ENCODE measurements at regions not wholly inside any gene's neighbourhood (a gene's known extent, or its start where the extent isn't known, plus 50 kb on each side); places are given as distances from the start of the nearest gene placed in this dataset.

DNA sequence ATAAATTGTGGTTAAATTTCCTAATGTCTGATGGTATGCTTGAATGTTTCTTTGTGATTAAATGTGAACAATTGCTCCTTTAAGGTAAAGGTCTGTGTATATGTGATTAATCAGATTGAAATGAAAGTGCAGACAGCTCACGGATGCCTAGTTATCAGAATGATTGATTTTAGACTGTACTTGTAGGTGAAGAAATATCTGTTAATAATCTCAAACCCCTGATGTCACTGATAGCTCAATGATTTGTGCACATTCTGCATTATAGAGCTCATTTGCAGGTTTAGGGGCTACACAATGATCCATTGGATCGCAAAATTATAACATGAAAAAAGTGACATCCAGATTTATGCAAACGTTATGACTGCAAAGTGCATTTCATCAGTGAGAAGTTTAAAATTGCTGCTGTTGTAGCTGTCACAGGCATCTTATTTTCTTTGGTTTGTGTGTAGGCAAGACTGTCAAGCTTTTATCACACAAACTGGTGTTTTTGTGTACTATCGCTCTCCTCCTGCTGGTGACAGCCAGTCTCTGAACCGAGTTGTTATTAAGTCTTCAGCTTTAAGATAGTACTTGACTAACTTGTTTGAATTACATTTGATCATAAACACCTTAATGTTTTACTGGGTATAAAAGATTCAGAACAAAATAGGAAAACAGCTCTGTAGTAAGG lies 103.4 kb upstream of the RMST start:
- TF ChIP-seq TAF1 (IDR thresholded peaks at IDR 0.05; ENCODE audit: borderline replicate concordance, insufficient read depth, low read length), result no peak
- TF ChIP-seq FOXP2 (optimal IDR thresholded peaks at IDR 0.05; ENCODE audit: borderline replicate concordance, extremely low read depth, extremely low read length, insufficient read depth), result no peak
- TF ChIP-seq, protein P1, sequence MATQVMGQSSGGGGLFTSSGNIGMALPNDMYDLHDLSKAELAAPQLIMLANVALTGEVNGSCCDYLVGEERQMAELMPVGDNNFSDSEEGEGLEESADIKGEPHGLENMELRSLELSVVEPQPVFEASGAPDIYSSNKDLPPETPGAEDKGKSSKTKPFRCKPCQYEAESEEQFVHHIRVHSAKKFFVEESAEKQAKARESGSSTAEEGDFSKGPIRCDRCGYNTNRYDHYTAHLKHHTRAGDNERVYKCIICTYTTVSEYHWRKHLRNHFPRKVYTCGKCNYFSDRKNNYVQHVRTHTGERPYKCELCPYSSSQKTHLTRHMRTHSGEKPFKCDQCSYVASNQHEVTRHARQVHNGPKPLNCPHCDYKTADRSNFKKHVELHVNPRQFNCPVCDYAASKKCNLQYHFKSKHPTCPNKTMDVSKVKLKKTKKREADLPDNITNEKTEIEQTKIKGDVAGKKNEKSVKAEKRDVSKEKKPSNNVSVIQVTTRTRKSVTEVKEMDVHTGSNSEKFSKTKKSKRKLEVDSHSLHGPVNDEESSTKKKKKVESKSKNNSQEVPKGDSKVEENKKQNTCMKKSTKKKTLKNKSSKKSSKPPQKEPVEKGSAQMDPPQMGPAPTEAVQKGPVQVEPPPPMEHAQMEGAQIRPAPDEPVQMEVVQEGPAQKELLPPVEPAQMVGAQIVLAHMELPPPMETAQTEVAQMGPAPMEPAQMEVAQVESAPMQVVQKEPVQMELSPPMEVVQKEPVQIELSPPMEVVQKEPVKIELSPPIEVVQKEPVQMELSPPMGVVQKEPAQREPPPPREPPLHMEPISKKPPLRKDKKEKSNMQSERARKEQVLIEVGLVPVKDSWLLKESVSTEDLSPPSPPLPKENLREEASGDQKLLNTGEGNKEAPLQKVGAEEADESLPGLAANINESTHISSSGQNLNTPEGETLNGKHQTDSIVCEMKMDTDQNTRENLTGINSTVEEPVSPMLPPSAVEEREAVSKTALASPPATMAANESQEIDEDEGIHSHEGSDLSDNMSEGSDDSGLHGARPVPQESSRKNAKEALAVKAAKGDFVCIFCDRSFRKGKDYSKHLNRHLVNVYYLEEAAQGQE (IDR thresholded peaks at IDR 0.05; ENCODE audit: insufficient read depth in 1 of 2, low read depth in 2 of 2, low read length in 2 of 2), result no peak

DNA sequence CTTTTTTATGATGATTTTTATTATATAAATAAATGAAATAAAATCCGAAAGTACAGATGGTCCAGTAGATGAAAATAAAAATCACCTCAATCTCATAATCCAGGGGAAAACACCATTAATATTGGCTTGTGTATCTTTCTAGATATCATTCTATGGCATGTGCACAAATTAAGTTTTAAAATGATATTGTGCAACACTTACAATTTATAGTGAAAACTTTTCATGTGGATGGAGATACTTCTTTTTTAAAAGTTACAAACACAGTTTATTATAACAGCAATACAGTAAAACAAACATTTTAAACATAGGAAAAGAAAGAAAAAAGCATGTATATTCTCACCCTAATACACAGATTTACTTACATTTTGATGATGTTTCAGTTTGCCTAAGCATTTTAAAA lies 98.9 kb upstream of the RMST start:
- no peak for TF ChIP-seq TAF1 (IDR thresholded peaks at IDR 0.05; ENCODE audit: borderline replicate concordance, insufficient read depth, low read length)
- TF ChIP-seq SIN3A (IDR thresholded peaks at IDR 0.05; ENCODE audit: borderline replicate concordance, insufficient read depth, low read length), result no peak
- TF ChIP-seq FOXP2 (optimal IDR thresholded peaks at IDR 0.05; ENCODE audit: borderline replicate concordance, extremely low read depth, extremely low read length, insufficient read depth), result no peak
- no peak for TF ChIP-seq POLR2AphosphoS5 (IDR thresholded peaks at IDR 0.05; ENCODE audit: low read depth, low read length)
- TF ChIP-seq, protein P1 (IDR thresholded peaks at IDR 0.05; ENCODE audit: insufficient read depth in 1 of 2, low read depth in 2 of 2, low read length in 2 of 2), result no peak

DNA sequence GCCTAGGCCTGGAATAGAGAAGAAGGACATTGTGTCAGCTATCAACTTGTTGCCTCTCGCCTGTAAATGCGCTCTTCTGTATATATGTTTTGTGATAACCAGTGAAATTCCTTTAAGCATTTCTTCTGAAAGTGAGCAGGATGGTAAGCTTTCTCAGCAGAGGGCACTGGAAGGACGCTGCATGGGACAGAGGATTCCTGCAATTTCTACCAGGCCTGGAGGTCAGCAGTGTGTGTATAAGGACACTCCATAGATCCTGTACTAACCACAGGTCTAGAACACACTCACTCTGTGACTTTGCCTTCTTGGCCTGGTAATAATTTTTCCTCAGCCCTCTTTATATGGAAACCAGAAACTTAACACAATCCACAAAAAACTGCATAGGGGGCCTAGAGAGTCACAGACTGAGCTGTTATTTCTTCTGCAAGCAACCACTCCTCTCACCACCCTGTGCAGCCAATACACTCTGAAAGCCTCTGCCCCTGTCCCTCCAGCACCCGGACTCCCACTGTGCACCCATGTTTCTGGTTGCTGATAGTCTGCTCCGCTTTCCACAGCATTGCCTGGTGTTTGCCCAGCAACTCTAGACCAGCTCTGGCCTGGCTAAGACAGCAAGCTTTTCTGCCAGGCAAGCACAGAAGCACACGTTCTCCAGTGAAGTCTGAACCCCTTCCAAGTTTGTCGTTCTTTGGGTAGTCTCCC lies 94.0 kb upstream of the RMST start:
- TF ChIP-seq FOXP2 (optimal IDR thresholded peaks at IDR 0.05; ENCODE audit: borderline replicate concordance, extremely low read depth, extremely low read length, insufficient read depth) (no peak), SIN3A (IDR thresholded peaks at IDR 0.05; ENCODE audit: borderline replicate concordance, insufficient read depth, low read length) (no peak), POLR2AphosphoS5 (IDR thresholded peaks at IDR 0.05; ENCODE audit: low read depth, low read length) (no peak), TAF1 (IDR thresholded peaks at IDR 0.05; ENCODE audit: borderline replicate concordance, insufficient read depth, low read length) (no peak)
- TF ChIP-seq, protein P1 (IDR thresholded peaks at IDR 0.05; ENCODE audit: insufficient read depth in 1 of 2, low read depth in 2 of 2, low read length in 2 of 2), result no peak

DNA sequence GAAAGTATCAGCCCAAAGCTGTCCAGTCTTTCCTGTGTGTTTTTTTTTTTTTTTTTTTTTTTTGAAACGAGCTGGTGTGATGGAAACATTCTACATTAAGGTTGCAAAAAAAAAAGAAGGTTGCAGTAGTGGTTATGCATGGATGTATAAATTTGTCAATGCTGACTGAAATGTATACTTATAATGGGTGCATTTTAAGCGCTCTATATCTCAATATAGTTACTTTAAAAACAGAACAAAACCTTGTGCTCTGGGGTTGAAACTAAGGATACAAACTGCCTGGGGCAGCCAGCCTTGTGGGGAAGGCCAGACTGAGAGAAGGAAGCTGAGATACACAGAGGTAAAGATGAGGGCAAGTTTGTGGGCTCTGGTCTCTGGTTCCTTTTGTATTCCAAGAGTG lies 87.3 kb upstream of the RMST start:
- TF ChIP-seq, protein P1 (IDR thresholded peaks at IDR 0.05; ENCODE audit: insufficient read depth in 1 of 2, low read depth in 2 of 2, low read length in 2 of 2), result no peak
- no peak for TF ChIP-seq POLR2AphosphoS5 (IDR thresholded peaks at IDR 0.05; ENCODE audit: low read depth, low read length)
- TF ChIP-seq TAF1 (IDR thresholded peaks at IDR 0.05; ENCODE audit: borderline replicate concordance, insufficient read depth, low read length), result no peak
- no peak for TF ChIP-seq FOXP2 (optimal IDR thresholded peaks at IDR 0.05; ENCODE audit: borderline replicate concordance, extremely low read depth, extremely low read length, insufficient read depth)
- no peak for TF ChIP-seq SIN3A (IDR thresholded peaks at IDR 0.05; ENCODE audit: borderline replicate concordance, insufficient read depth, low read length)
